PFSK-1 (cell line): ENCODE measurements at regions not wholly inside any gene's neighbourhood (a gene's known extent, or its start where the extent isn't known, plus 50 kb on each side); places are given as distances from the start of the nearest gene placed in this dataset.

ENCODE experiments used
- FOXP2 ChIP-seq: optimal IDR thresholded peaks from 2 replicates; pipeline ENCODE3; 2011; ENCODE audit warnings: borderline replicate concordance, control low read depth, inconsistent platforms; ENCODE audit not compliant: insufficient read depth; ENCODE audit errors: extremely low read length, extremely low read depth
- POLR2AphosphoS5 ChIP-seq: IDR thresholded peaks from 2 replicates; pipeline ENCODE4 v1.6.1; 2012; ENCODE audit warnings: low read depth, mild to moderate bottlenecking, control low read depth, low read length, moderate library complexity
- REST ChIP-seq, 2 experiments: IDR thresholded peaks; 2 replicates each; pipeline versions ENCODE4 v1.6.1 to v1.8.0; 2011 to 2012; ENCODE audit warnings: low read depth in 2 of 2, low read length in 2 of 2, control low read depth in 1 of 2, inconsistent platforms in 1 of 2, mild to moderate bottlenecking in 1 of 2, moderate library complexity in 1 of 2; ENCODE audit not compliant: insufficient read depth in 1 of 2
- SIN3A ChIP-seq: IDR thresholded peaks from 2 replicates; pipeline ENCODE4 v1.6.1; 2012; ENCODE audit warnings: mild to moderate bottlenecking, low read length, moderate library complexity, borderline replicate concordance; ENCODE audit not compliant: insufficient read depth
- TAF1 ChIP-seq: IDR thresholded peaks from 2 replicates; pipeline ENCODE4 v1.6.1; 2012; ENCODE audit warnings: low read length, control low read depth, borderline replicate concordance; ENCODE audit not compliant: insufficient read depth

DNA sequence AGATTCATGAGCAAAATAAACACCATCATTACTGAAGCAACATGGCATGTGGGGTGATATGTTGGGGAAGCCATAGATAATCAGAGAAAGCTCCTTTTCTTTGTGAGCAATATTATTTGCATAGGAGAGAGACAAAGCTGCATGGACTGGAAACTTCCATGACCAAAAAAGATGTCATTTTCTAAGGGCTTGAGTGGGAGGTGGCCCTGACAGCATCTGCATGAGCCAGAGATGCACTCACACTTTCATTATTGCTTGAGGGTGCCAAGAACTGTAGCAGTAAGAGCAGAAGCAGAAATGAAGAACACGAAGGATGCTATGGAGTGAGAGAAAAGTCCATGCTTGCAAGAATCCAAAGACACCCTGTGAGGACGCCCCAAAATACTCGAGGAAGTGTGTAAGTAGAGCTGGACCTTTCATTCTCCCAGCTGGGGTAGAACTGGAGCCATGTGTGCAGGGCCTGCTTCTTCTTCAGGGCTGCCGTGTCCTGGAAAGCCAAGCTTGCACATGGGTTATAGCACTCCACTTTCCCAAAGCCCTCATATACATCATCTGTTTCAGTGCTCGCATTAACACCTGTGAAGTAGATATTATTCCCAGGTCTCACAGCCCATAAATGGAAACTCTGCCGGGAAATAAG, 851.2 kb downstream of the DHX35 start:
- TF ChIP-seq SIN3A: no peak
- no peak for TF ChIP-seq POLR2AphosphoS5
- no peak for TF ChIP-seq TAF1
- no peak for TF ChIP-seq REST (IDR thresholded peaks at IDR 0.05; ENCODE audit: insufficient read depth in 1 of 2, low read depth in 2 of 2, low read length in 2 of 2)
- no peak for TF ChIP-seq FOXP2
